ENCODE measurements at regions not wholly inside any gene's neighbourhood (a gene's known extent, or its start where the extent isn't known, plus 50 kb on each side); places are given as distances from the start of the nearest gene placed in this dataset.

- Histone ChIP-seq H2AFZ (replicated peaks; ENCODE audit: low read length, poor library complexity) (no peak overlapping the region), H3K27me3 (ENCODE audit: control insufficient read depth, insufficient read depth, low read length) (peaks cover 2% of the 10 kb centered on the region; the same call in 1 of the 2 replicates), H2AK5ac (ENCODE audit: low read depth, low read length) (no peak overlapping the region), H3K79me1 (ENCODE audit: low read depth in 1 of 2, low read length in 2 of 2) (no peaks in the 10 kb centered on the region), H3K4ac (ENCODE audit: low read depth, low read length) (no peak overlapping the region), H3K4me3 (ENCODE audit: insufficient read depth, low read depth, low read length) (no peak overlapping the region), H2BK120ac (ENCODE audit: low read depth, low read length) (no peak overlapping the region), H2BK5ac (ENCODE audit: low read depth, low read length, poor library complexity, severe bottlenecking) (no peak overlapping the region), H4K91ac (ENCODE audit: insufficient read depth, low read depth, low read length) (no peak overlapping the region), H3K9ac (ENCODE audit: low read depth, low read length) (no peak overlapping the region), H2BK15ac (ENCODE audit: low read depth, low read length) (no peak overlapping the region), H4K8ac (ENCODE audit: low read depth in 2 of 2, low read length in 2 of 2) (no peak overlapping the region), H3K4me1 (ENCODE audit: control insufficient read depth, insufficient read depth, low read length) (no peaks in the 10 kb centered on the region), H3K56ac (ENCODE audit: extremely low read depth, insufficient read depth, low read length) (no peak overlapping the region), H3K9me3 (ENCODE audit: control insufficient read depth, insufficient read depth, low read length) (peaks cover 3% of the 10 kb centered on the region), H3K4me2 (ENCODE audit: low read depth, low read length) (no peak overlapping the region), H3K27ac (ENCODE audit: insufficient read depth, low read length) (no peak overlapping the region), H2BK20ac (ENCODE audit: low read depth, low read length) (no peak overlapping the region), H4K20me1 (ENCODE audit: insufficient read depth, low read length) (no peaks in the 10 kb centered on the region), H3K18ac (ENCODE audit: low read depth, low read length) (no peak overlapping the region), H3K9me1 (ENCODE audit: insufficient read depth, low read length) (no peaks in the 10 kb centered on the region), H3K23ac (ENCODE audit: low read depth, low read length) (no peak overlapping the region), H3K14ac (replicated peaks; ENCODE audit: low read depth, low read length) (no peak overlapping the region), H4K5ac (ENCODE audit: low read depth, low read length) (no peak overlapping the region), H3K36me3 (ENCODE audit: control insufficient read depth, insufficient read depth, low read length) (no peaks in the 10 kb centered on the region), H2AK9ac (replicated peaks; ENCODE audit: low read depth, low read length, poor library complexity) (no peak overlapping the region)
- no CpG with 5 or more reads among the region's 1 CpG for WGBS, 2 experiments (ENCODE audit: extremely low coverage in 2 of 2, insufficient read length in 1 of 2)
- intact Hi-C loops (cut with micrococcal nuclease): no loop called here
- ATAC-seq (ENCODE audit: low read depth) (no peak), DNase-seq (no peak)
- ChIA-PET POLR2A (ENCODE audit: unreplicated experiment) (no interaction called here), CTCF (no interaction called here)
- no peak for TF ChIP-seq FOS (IDR thresholded peaks at IDR 0.05; ENCODE audit: low read depth, low read length)
- no peak for TF ChIP-seq BHLHE40 (IDR thresholded peaks at IDR 0.05; ENCODE audit: low read depth, low read length)
- no peak for TF ChIP-seq USF2 (IDR thresholded peaks at IDR 0.05; ENCODE audit: low read depth, low read length)
- TF ChIP-seq ELK1 (IDR thresholded peaks at IDR 0.05; ENCODE audit: borderline replicate concordance, low read depth, low read length): no peak
- no TSS peak for BruUV-seq (replicated peaks)
- dilution Hi-C loops (cut with HindIII; ENCODE audit: low sequenced_read_pairs, unreplicated experiment): no loop called here
- in situ Hi-C loops (cut with MboI; ENCODE audit: low sequenced_read_pairs): no loop called here
These were observed 63.4 kb upstream of the AP1S2 start for GRCh38 chrX:15918003-15918402.
